ENCODE measurements at regions not wholly inside any gene's neighbourhood (a gene's known extent, or its start where the extent isn't known, plus 50 kb on each side); places are given as distances from the start of the nearest gene placed in this dataset.

GRCh38 chr21:38972078-38972477 is 166.3 kb downstream of the ETS2 start:
- intact Hi-C loops (cut with micrococcal nuclease; ENCODE audit: unreplicated experiment): no loop called here
- DNase-seq (ENCODE audit: low read depth, low spot score) (no peak), ATAC-seq (no peak), FAIRE-seq (no peak)
- H3K9ac ChIP-seq (ENCODE audit: control insufficient read depth, insufficient read depth, low read length): no peak overlapping the region
- CTCF ChIA-PET: no interaction called here
- no peaks in the 10 kb centered on the region for H4K20me1 ChIP-seq (ENCODE audit: control insufficient read depth, insufficient read depth)
- no peak overlapping the region for H3K27ac ChIP-seq (ENCODE audit: control insufficient read depth, insufficient read depth)
- 67% methylated on average over 9 of the region's 10 CpGs for WGBS (ENCODE audit: insufficient coverage, insufficient replicate concordance, low lambda C conversion rate, missing lambda C conversion rate)
- no peak for TF ChIP-seq USF1 (IDR thresholded peaks at IDR 0.05; ENCODE audit: borderline replicate concordance, extremely low read length, insufficient read depth, low read depth, low read length)
- no peak for TF ChIP-seq IKZF2 (IDR thresholded peaks at IDR 0.05)
- TF ChIP-seq KLF5 (IDR thresholded peaks at IDR 0.05; ENCODE audit: partially characterized antibody): no peak
- TF ChIP-seq EED (IDR thresholded peaks at IDR 0.05; ENCODE audit: low read depth): no peak
- no peak for TF ChIP-seq ATF2 (IDR thresholded peaks at IDR 0.05; ENCODE audit: low read length)
- no peak for TF ChIP-seq PAX8 (IDR thresholded peaks at IDR 0.05)
- no peak for TF ChIP-seq MEF2A (IDR thresholded peaks at IDR 0.05; ENCODE audit: insufficient read depth, low read depth, low read length)
- TF ChIP-seq MLLT1 (IDR thresholded peaks at IDR 0.05): no peak
- TF ChIP-seq ZNF622 (IDR thresholded peaks at IDR 0.05): no peak
- TF ChIP-seq ZBED1 (IDR thresholded peaks at IDR 0.05; ENCODE audit: borderline replicate concordance): no peak
- no peak for TF ChIP-seq HDGF (IDR thresholded peaks at IDR 0.05)
- TF ChIP-seq ZNF207 (IDR thresholded peaks at IDR 0.05; ENCODE audit: borderline replicate concordance): no peak
- no peak for TF ChIP-seq CREM (IDR thresholded peaks at IDR 0.05; ENCODE audit: low read depth)
- RAD21 ChIA-PET (ENCODE audit: unreplicated experiment): no interaction called here
- H3K27me3 ChIP-seq (replicated peaks in 1 of 2; ENCODE audit: control insufficient read depth in 2 of 2, insufficient read depth in 2 of 2, low read length in 1 of 2): no peaks in the 10 kb centered on the region
- SMC1A ChIA-PET (ENCODE audit: uncharacterized antibody, unreplicated experiment): no interaction called here
- BruUV-seq (replicated peaks): no TSS peak
- H3K36me3 ChIP-seq (ENCODE audit: control insufficient read depth in 2 of 2, insufficient read depth in 2 of 2, low read length in 1 of 2): no peaks in the 10 kb centered on the region
- H3K4me1 ChIP-seq (ENCODE audit: control insufficient read depth, insufficient read depth, low read length): no peaks in the 10 kb centered on the region
- no peak overlapping the region for H3K4me2 ChIP-seq (ENCODE audit: control insufficient read depth, insufficient read depth)
- no peak overlapping the region for H3K4me3 ChIP-seq
- H2AFZ ChIP-seq (ENCODE audit: control insufficient read depth, low read depth, low read length): no peak overlapping the region
- POLR2A ChIA-PET: no interaction called here
- no peaks in the 10 kb centered on the region for H3K9me3 ChIP-seq (replicated peaks; ENCODE audit: control insufficient read depth, insufficient read depth, low read length)
- H3K79me2 ChIP-seq (ENCODE audit: control insufficient read depth, insufficient read depth, low read length): no peaks in the 10 kb centered on the region
- in situ Hi-C loops (cut with MboI): no loop called here

Measured in GM12878 (cell line).